ENCODE measurements at regions not wholly inside any gene's neighbourhood (a gene's known extent, or its start where the extent isn't known, plus 50 kb on each side); places are given as distances from the start of the nearest gene placed in this dataset.

DNA sequence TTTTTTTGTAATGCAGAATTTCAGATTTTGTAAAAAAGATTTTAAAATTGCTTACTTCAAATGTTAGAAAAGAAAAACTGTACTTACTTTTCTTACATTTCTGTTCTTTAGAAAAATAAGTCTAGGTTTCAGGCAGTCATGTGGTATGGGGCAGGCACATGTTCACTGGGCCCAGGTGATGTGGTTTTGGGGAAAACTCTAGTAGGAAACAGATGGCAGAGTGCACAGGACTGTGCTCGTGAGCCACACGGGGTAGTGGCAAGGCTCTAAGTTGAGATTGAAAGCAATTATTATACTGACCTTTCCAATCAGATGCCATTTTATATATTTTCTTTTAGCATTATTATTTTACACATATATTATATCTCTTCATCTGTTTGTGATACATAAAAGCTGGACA lies 1036.9 kb upstream of the TMEFF2 start:
- no peaks in the 10 kb centered on the region for H3K36me3 ChIP-seq (ENCODE audit: control insufficient read depth in 2 of 2, extremely low read depth in 1 of 2, insufficient read depth in 1 of 2, low read length in 1 of 2)
- H3K9me3 Mint-ChIP-seq, result peaks cover 0 to 2% (median 0%) of the 10 kb centered on the region in 3 donors
- no peak overlapping the region for H3K4me3 Mint-ChIP-seq
- H3K4me3 ChIP-seq (ENCODE audit: control insufficient read depth in 1 of 2, extremely low read depth in 1 of 2, low read length in 1 of 2), result no peak overlapping the region
- no peaks in the 10 kb centered on the region for H3K9me3 ChIP-seq
- H3K27ac ChIP-seq (ENCODE audit: low read length), result no peak overlapping the region
- CTCF ChIA-PET, result no interaction called here
- ATAC-seq (replicated peaks in 1 of 4) (no peak), DNase-seq (no peak)
- H3K36me3 Mint-ChIP-seq, result no peaks in the 10 kb centered on the region
- H3K4me1 ChIP-seq (ENCODE audit: control insufficient read depth in 1 of 2, extremely low read depth in 1 of 2, insufficient read depth in 2 of 2, low read length in 2 of 2), result no peaks in the 10 kb centered on the region
- POLR2A ChIA-PET, result no interaction called here
- no CpG with 5 or more reads among the region's 2 CpGs for WGBS (ENCODE audit: insufficient coverage)
- H3K27me3 ChIP-seq (replicated peaks in 1 of 2; ENCODE audit: control insufficient read depth in 2 of 2, extremely low read depth in 1 of 2, insufficient read depth in 2 of 2, low read length in 1 of 2), result no peaks in the 10 kb centered on the region
- no peaks in the 10 kb centered on the region for H3K4me1 Mint-ChIP-seq
- H3K27me3 Mint-ChIP-seq, result no peaks in the 10 kb centered on the region
- no peak overlapping the region for H3K27ac Mint-ChIP-seq

DNA sequence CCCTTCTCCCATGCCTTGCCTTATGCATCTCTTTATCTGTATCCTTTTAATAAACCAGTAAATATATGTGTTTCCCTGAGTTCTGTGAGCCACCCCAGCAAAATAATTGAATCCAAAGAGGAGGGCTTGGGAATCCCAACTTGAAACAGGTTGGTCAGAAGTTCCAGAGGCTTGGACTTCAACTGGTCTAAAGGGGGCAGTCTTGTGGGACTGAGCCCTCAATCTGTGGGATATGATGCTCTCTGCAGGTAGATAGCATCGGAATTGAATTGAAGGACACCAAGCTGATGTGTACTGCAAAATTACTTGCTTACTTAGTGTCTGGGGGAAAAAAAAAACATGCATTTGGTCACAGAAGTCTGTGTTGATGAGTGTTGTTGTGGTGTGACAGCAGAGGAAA lies 1033.5 kb upstream of the TMEFF2 start:
- Mint-ChIP-seq H3K4me1 (no peaks in the 10 kb centered on the region), H3K9me3 (peaks cover 0 to 2% (median 0%) of the 10 kb centered on the region in 3 donors), H3K27me3 (no peaks in the 10 kb centered on the region), H3K4me3 (no peak overlapping the region), H3K36me3 (no peaks in the 10 kb centered on the region), H3K27ac (no peak overlapping the region)
- CTCF ChIA-PET, result no interaction called here
- Histone ChIP-seq H3K9me3 (no peaks in the 10 kb centered on the region), H3K4me3 (ENCODE audit: control insufficient read depth in 1 of 2, extremely low read depth in 1 of 2, low read length in 1 of 2) (no peak overlapping the region), H3K4me1 (ENCODE audit: control insufficient read depth in 1 of 2, extremely low read depth in 1 of 2, insufficient read depth in 2 of 2, low read length in 2 of 2) (no peaks in the 10 kb centered on the region), H3K27ac (ENCODE audit: low read length) (no peak overlapping the region), H3K36me3 (ENCODE audit: control insufficient read depth in 2 of 2, extremely low read depth in 1 of 2, insufficient read depth in 1 of 2, low read length in 1 of 2) (no peaks in the 10 kb centered on the region), H3K27me3 (replicated peaks in 1 of 2; ENCODE audit: control insufficient read depth in 2 of 2, extremely low read depth in 1 of 2, insufficient read depth in 2 of 2, low read length in 1 of 2) (no peaks in the 10 kb centered on the region)
- DNase-seq (no peak), ATAC-seq (replicated peaks in 1 of 4) (no peak)
- 88% methylated on average over 1 of the region's 1 CpG for WGBS (ENCODE audit: insufficient coverage)
- POLR2A ChIA-PET, result no interaction called here

DNA sequence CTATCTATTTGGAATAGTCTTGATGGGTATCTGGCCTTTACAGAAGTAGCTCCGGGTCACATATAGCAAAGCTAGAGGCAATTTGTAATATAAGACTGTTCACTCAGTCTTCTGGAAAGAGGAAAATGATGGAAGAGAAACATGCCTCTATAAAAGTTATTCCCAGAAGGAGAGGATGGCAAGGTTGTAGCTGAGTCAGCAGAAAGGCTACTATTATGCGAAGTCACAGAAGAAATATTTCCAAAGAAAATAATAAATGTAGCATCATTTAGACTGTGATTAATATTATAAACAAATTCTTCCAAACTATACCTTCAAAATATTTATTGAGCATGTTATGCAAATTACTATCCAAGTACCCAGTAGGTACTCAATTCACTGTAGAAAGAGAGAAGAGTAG lies 1027.7 kb upstream of the TMEFF2 start:
- Mint-ChIP-seq H3K27me3 (no peaks in the 10 kb centered on the region), H3K27ac (no peak overlapping the region), H3K9me3 (no peaks in the 10 kb centered on the region), H3K36me3 (no peaks in the 10 kb centered on the region), H3K4me3 (no peak overlapping the region), H3K4me1 (no peaks in the 10 kb centered on the region)
- Histone ChIP-seq H3K27ac (ENCODE audit: low read length) (no peak overlapping the region), H3K36me3 (ENCODE audit: control insufficient read depth in 2 of 2, extremely low read depth in 1 of 2, insufficient read depth in 1 of 2, low read length in 1 of 2) (no peaks in the 10 kb centered on the region), H3K27me3 (replicated peaks in 1 of 2; ENCODE audit: control insufficient read depth in 2 of 2, extremely low read depth in 1 of 2, insufficient read depth in 2 of 2, low read length in 1 of 2) (no peaks in the 10 kb centered on the region), H3K4me3 (ENCODE audit: control insufficient read depth in 1 of 2, extremely low read depth in 1 of 2, low read length in 1 of 2) (no peak overlapping the region), H3K9me3 (no peaks in the 10 kb centered on the region), H3K4me1 (ENCODE audit: control insufficient read depth in 1 of 2, extremely low read depth in 1 of 2, insufficient read depth in 2 of 2, low read length in 2 of 2) (no peaks in the 10 kb centered on the region)
- POLR2A ChIA-PET, result interaction anchor here in 1 of 2 donors (0.5 kb wide), 1 partner anchor 88 kb away, joined by 5 read pairs; no protein-coding TSS in a partner anchor
- DNase-seq (no peak), ATAC-seq (replicated peaks in 1 of 4) (no peak)
- CTCF ChIA-PET, result no interaction called here
- no CpG with 5 or more reads among the region's 2 CpGs for WGBS (ENCODE audit: insufficient coverage)

DNA sequence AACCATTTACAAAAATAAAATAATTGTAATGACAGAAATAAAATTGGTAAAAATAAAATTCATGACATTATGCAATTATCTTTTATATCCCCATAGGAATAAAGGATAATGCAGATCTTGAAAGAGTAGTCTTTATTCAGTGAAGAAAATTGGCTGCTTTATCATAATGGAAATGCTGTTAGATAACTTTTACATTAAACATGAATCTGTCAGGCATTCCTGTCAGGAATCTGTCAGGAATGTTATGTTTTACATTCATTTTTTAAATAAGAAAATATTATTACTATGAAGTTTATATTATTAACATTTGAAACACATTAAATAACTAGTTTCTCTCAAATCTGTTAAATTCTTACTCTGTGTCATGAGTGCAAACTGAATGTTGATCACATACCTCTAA lies 1024.7 kb upstream of the TMEFF2 start:
- Histone ChIP-seq H3K27ac (ENCODE audit: low read length) (no peak overlapping the region), H3K9me3 (no peaks in the 10 kb centered on the region), H3K27me3 (replicated peaks in 1 of 2; ENCODE audit: control insufficient read depth in 2 of 2, extremely low read depth in 1 of 2, insufficient read depth in 2 of 2, low read length in 1 of 2) (no peaks in the 10 kb centered on the region), H3K4me1 (ENCODE audit: control insufficient read depth in 1 of 2, extremely low read depth in 1 of 2, insufficient read depth in 2 of 2, low read length in 2 of 2) (no peaks in the 10 kb centered on the region), H3K36me3 (ENCODE audit: control insufficient read depth in 2 of 2, extremely low read depth in 1 of 2, insufficient read depth in 1 of 2, low read length in 1 of 2) (no peaks in the 10 kb centered on the region), H3K4me3 (ENCODE audit: control insufficient read depth in 1 of 2, extremely low read depth in 1 of 2, low read length in 1 of 2) (no peak overlapping the region)
- no peak for DNase-seq
- Mint-ChIP-seq H3K27me3 (no peaks in the 10 kb centered on the region), H3K9me3 (no peaks in the 10 kb centered on the region), H3K4me3 (no peak overlapping the region), H3K36me3 (no peaks in the 10 kb centered on the region), H3K27ac (no peak overlapping the region), H3K4me1 (no peaks in the 10 kb centered on the region)
- ChIA-PET CTCF (no interaction called here), POLR2A (no interaction called here)
- ATAC-seq (replicated peaks in 1 of 4), result no peak

DNA sequence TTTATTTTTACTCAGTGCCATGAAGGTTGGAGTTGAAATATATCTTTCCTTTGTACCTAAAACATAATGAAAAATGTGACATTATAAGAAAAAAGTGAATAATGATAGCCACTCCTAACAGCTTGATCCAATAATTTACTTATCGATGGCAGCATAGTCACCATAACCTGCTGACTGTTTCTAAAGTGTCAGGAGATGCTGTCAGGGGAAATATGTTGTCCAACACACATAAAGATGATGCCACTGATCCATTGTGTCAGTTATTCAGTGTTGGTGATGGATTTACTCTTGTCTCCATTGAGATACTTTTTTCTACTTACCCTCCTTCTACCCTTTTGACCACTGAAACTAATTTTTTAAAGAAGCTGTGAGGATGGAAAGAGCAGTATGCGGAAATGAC lies 1006.9 kb upstream of the TMEFF2 start:
- Mint-ChIP-seq H3K36me3 (no peaks in the 10 kb centered on the region), H3K9me3 (peaks cover 0 to 4% (median 0%) of the 10 kb centered on the region in 3 donors), H3K4me3 (no peak overlapping the region), H3K27ac (no peak overlapping the region), H3K27me3 (no peaks in the 10 kb centered on the region), H3K4me1 (no peaks in the 10 kb centered on the region)
- no CpG with 5 or more reads among the region's 2 CpGs for WGBS (ENCODE audit: insufficient coverage)
- DNase-seq, result no peak
- ATAC-seq (replicated peaks in 1 of 4), result no peak
- Histone ChIP-seq H3K27me3 (replicated peaks in 1 of 2; ENCODE audit: control insufficient read depth in 2 of 2, extremely low read depth in 1 of 2, insufficient read depth in 2 of 2, low read length in 1 of 2) (no peaks in the 10 kb centered on the region), H3K36me3 (ENCODE audit: control insufficient read depth in 2 of 2, extremely low read depth in 1 of 2, insufficient read depth in 1 of 2, low read length in 1 of 2) (no peaks in the 10 kb centered on the region), H3K27ac (ENCODE audit: low read length) (no peak overlapping the region), H3K9me3 (no peaks in the 10 kb centered on the region), H3K4me3 (ENCODE audit: control insufficient read depth in 1 of 2, extremely low read depth in 1 of 2, low read length in 1 of 2) (no peak overlapping the region), H3K4me1 (ENCODE audit: control insufficient read depth in 1 of 2, extremely low read depth in 1 of 2, insufficient read depth in 2 of 2, low read length in 2 of 2) (no peaks in the 10 kb centered on the region)
- POLR2A ChIA-PET, result no interaction called here
- CTCF ChIA-PET, result no interaction called here

DNA sequence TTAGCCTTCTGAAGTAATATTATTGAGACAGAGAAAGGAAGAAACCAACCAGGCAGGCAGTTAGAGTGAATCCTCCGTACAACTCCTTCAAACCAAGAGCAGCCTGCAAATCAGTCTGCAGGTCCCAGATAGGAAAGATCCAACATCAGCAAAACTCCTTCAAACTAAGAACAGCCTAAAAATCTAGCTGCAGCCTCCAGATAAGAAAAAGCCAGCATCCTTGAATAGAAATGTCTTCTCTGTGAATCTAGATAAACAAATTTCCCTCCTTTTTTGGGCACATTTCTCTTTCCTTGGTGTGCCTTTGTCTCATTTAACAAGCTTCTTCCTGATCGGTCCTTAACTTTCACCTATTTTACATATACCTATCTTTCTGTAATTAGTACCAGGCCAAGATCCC lies 1004.6 kb upstream of the TMEFF2 start:
- Histone ChIP-seq H3K27ac (ENCODE audit: low read length) (no peak overlapping the region), H3K27me3 (replicated peaks in 1 of 2; ENCODE audit: control insufficient read depth in 2 of 2, extremely low read depth in 1 of 2, insufficient read depth in 2 of 2, low read length in 1 of 2) (no peaks in the 10 kb centered on the region), H3K36me3 (ENCODE audit: control insufficient read depth in 2 of 2, extremely low read depth in 1 of 2, insufficient read depth in 1 of 2, low read length in 1 of 2) (no peaks in the 10 kb centered on the region), H3K4me3 (ENCODE audit: control insufficient read depth in 1 of 2, extremely low read depth in 1 of 2, low read length in 1 of 2) (no peak overlapping the region), H3K4me1 (ENCODE audit: control insufficient read depth in 1 of 2, extremely low read depth in 1 of 2, insufficient read depth in 2 of 2, low read length in 2 of 2) (no peaks in the 10 kb centered on the region), H3K9me3 (no peaks in the 10 kb centered on the region)
- H3K9me3 Mint-ChIP-seq, result peaks cover 0 to 4% (median 0%) of the 10 kb centered on the region in 3 donors
- CTCF ChIA-PET, result no interaction called here
- no peak for ATAC-seq (replicated peaks in 1 of 4)
- no peaks in the 10 kb centered on the region for H3K27me3 Mint-ChIP-seq
- 91% methylated on average over 1 of the region's 2 CpGs for WGBS (ENCODE audit: insufficient coverage)
- no peak overlapping the region for H3K27ac Mint-ChIP-seq
- H3K36me3 Mint-ChIP-seq, result no peaks in the 10 kb centered on the region
- H3K4me1 Mint-ChIP-seq, result no peaks in the 10 kb centered on the region
- H3K4me3 Mint-ChIP-seq, result no peak overlapping the region
- no peak for DNase-seq
- POLR2A ChIA-PET, result no interaction called here

DNA sequence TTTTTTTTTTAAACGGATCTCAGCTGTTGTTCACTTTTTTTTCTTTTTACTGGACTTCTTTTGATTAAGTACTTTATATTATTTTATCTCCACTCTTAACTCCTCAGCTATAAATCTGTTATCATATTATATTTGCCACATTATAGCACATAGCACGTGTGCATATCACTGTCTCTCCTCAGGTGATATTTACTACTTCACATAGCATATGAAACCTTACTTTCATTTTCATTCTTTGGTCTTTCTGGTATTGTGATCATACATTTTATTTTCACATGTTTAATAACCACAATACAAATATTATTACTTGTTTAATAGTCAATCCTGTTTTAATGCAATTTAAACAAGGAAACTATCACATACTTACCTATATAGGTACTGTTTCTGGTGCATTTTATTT lies 993.1 kb upstream of the TMEFF2 start:
- H3K4me3 Mint-ChIP-seq, result peak overlapping the region; percentile 21 to 32 (median 28)
- ChIA-PET POLR2A (no interaction called here), CTCF (no interaction called here)
- Histone ChIP-seq H3K36me3 (ENCODE audit: control insufficient read depth in 2 of 2, extremely low read depth in 1 of 2, insufficient read depth in 1 of 2, low read length in 1 of 2) (no peaks in the 10 kb centered on the region), H3K4me1 (ENCODE audit: control insufficient read depth in 1 of 2, extremely low read depth in 1 of 2, insufficient read depth in 2 of 2, low read length in 2 of 2) (no peaks in the 10 kb centered on the region), H3K27ac (ENCODE audit: low read length) (no peak overlapping the region), H3K4me3 (ENCODE audit: control insufficient read depth in 1 of 2, extremely low read depth in 1 of 2, low read length in 1 of 2) (no peak overlapping the region), H3K27me3 (replicated peaks in 1 of 2; ENCODE audit: control insufficient read depth in 2 of 2, extremely low read depth in 1 of 2, insufficient read depth in 2 of 2, low read length in 1 of 2) (no peaks in the 10 kb centered on the region), H3K9me3 (no peaks in the 10 kb centered on the region)
- no peaks in the 10 kb centered on the region for H3K36me3 Mint-ChIP-seq
- no peaks in the 10 kb centered on the region for H3K27me3 Mint-ChIP-seq
- peaks cover 6 to 14% (median 7%) of the 10 kb centered on the region in 3 donors for H3K4me1 Mint-ChIP-seq
- no CpG with 5 or more reads among the region's 2 CpGs for WGBS (ENCODE audit: insufficient coverage)
- ATAC-seq (replicated peaks in 1 of 4) (no peak), DNase-seq (no peak)
- no peak overlapping the region for H3K27ac Mint-ChIP-seq
- H3K9me3 Mint-ChIP-seq, result no peaks in the 10 kb centered on the region

Data from T-cell (primary cell).